Mesothelial cell of epicardium (in vitro differentiated cells): ENCODE measurements at regions not wholly inside any gene's neighbourhood (a gene's known extent, or its start where the extent isn't known, plus 50 kb on each side); places are given as distances from the start of the nearest gene placed in this dataset.

Experiments
- DNase-seq, 2 experiments: peaks; one replicate each; pipeline ENCODE4 v3.0.0; 2021; ENCODE audit warnings: low spot score in 2 of 2; ENCODE audit not compliant: unreplicated experiment in 2 of 2
- H3K27ac Mint-ChIP-seq: 2 replicates; pipeline ENCODE4 v1.8.0; 2021; ENCODE audit warnings: mixed read lengths
- H3K27me3 Mint-ChIP-seq: 2 replicates; pipeline ENCODE4 v1.8.0; 2021; ENCODE audit warnings: low read depth, mixed read lengths
- H3K36me3 Mint-ChIP-seq: 2 replicates; pipeline ENCODE4 v1.8.0; 2021; ENCODE audit warnings: mixed read lengths
- H3K4me1 Mint-ChIP-seq: 2 replicates; pipeline ENCODE4 v1.8.0; 2021; ENCODE audit warnings: mixed read lengths
- H3K4me3 Mint-ChIP-seq: 2 replicates; pipeline ENCODE4 v1.8.0; 2021; ENCODE audit warnings: mild to moderate bottlenecking, moderate library complexity, mixed read lengths
- H3K9me3 Mint-ChIP-seq: 2 replicates; pipeline ENCODE4 v1.8.0; 2021; ENCODE audit warnings: mixed read lengths
- CTCF ChIP-seq: fragments of 200-600 bp; sonication (generic); IDR thresholded peaks from one replicate; pipeline ENCODE4 v1.5.0; 2021; ENCODE audit warnings: antibody characterized with exemption; ENCODE audit not compliant: unreplicated experiment

DNA sequence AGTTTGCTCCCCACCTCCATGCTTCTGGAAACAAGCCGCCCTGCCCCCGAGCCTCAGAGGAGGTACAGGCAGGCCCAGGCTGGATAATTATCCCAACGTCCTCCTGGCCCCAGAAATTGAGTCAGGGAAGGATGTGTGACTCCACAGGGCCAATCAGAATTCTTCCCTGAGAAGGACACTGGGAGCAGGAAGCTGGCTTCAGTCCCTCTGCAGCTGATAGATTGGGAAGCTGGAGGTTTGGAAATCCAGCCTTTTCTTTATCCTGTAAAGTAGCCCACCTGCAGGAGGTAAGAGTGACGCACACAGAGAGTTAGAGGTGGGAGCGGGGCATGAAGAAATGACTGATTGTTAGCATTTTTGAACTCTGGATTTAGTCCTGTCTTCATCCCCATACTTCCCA, 97.5 kb upstream of the CD82 start:
- no peak for DNase-seq
- Mint-ChIP-seq H3K27me3 (peaks cover 35% of the 10 kb centered on the region), H3K4me1 (peaks cover 4% of the 10 kb centered on the region), H3K9me3 (peaks cover 11% of the 10 kb centered on the region), H3K27ac (no peak overlapping the region), H3K36me3 (peaks cover 3% of the 10 kb centered on the region), H3K4me3 (no peak overlapping the region)
- TF ChIP-seq CTCF, result no peak

GRCh38 chr11:44468345-44468988, 97.0 kb upstream of the CD82 start:
- no peak overlapping the region for H3K4me3 Mint-ChIP-seq
- H3K4me1 Mint-ChIP-seq, result peaks cover 4% of the 10 kb centered on the region
- peaks cover 39% of the 10 kb centered on the region for H3K27me3 Mint-ChIP-seq
- no peak overlapping the region for H3K27ac Mint-ChIP-seq
- peaks cover 11% of the 10 kb centered on the region for H3K9me3 Mint-ChIP-seq
- H3K36me3 Mint-ChIP-seq, result peaks cover 3% of the 10 kb centered on the region
- no peak for DNase-seq
- TF ChIP-seq CTCF, result no peak

GRCh38 chr11:44469412-44469811, 96.1 kb upstream of the CD82 start:
- H3K9me3 Mint-ChIP-seq, result peaks cover 10% of the 10 kb centered on the region
- H3K36me3 Mint-ChIP-seq, result peaks cover 3% of the 10 kb centered on the region
- H3K27ac Mint-ChIP-seq, result no peak overlapping the region
- DNase-seq, result no peak
- no peak for TF ChIP-seq CTCF
- peaks cover 4% of the 10 kb centered on the region for H3K4me1 Mint-ChIP-seq
- H3K4me3 Mint-ChIP-seq, result no peak overlapping the region
- peaks cover 43% of the 10 kb centered on the region for H3K27me3 Mint-ChIP-seq

DNA sequence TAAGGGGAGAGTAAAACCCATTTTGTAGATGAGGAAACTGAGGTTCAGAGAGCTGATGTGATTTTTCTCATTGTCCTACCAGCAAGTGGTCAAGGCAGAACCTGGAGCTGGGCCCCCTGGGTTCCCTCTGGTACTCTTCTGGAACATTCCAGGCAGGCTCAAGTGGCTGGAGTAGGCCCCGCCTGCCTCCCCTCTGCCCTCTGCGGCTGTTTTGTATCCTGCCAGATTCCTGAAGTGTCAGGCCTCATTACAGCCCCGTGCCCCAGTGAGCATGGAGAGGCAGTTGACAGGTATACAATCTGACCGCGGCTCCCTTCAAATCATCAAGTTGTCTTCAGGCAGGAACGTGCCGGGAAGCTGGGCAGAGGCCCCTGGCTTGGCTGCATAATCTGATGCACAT, 94.6 kb upstream of the CD82 start:
- H3K4me1 Mint-ChIP-seq, result peaks cover 4% of the 10 kb centered on the region
- H3K36me3 Mint-ChIP-seq, result no peaks in the 10 kb centered on the region
- H3K27me3 Mint-ChIP-seq, result peaks cover 56% of the 10 kb centered on the region
- H3K27ac Mint-ChIP-seq, result no peak overlapping the region
- H3K4me3 Mint-ChIP-seq, result no peak overlapping the region
- TF ChIP-seq CTCF, result no peak
- DNase-seq, result no peak
- no peaks in the 10 kb centered on the region for H3K9me3 Mint-ChIP-seq

GRCh38 chr11:44471603-44472002, 93.9 kb upstream of the CD82 start:
- peaks cover 4% of the 10 kb centered on the region for H3K4me1 Mint-ChIP-seq
- H3K36me3 Mint-ChIP-seq, result no peaks in the 10 kb centered on the region
- DNase-seq, result no peak
- TF ChIP-seq CTCF, result no peak
- no peaks in the 10 kb centered on the region for H3K9me3 Mint-ChIP-seq
- H3K27ac Mint-ChIP-seq, result no peak overlapping the region
- H3K4me3 Mint-ChIP-seq, result no peak overlapping the region
- peaks cover 59% of the 10 kb centered on the region for H3K27me3 Mint-ChIP-seq

DNA sequence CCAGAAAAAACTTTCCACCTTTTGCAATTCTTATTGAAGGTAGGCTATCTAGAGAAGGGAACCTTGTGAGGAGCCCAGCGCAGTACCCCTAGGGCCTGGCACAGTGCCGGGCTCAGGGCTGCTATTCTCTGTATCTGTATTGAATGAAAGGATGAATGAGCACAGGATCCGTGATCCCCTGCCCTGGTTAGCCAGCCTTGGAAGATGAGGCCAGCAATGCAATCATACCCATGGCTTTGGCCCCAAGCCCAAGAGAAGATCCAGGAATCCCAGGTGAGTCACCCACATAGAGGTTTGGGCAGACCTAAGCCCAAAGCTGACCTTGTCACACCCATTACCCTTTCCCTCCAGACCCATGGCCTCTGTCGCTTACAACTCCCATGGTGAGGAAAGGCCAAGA, 92.5 kb upstream of the CD82 start:
- no peak for TF ChIP-seq CTCF
- DNase-seq, result no peak
- Mint-ChIP-seq H3K4me3 (no peak overlapping the region), H3K9me3 (peaks cover 4% of the 10 kb centered on the region), H3K4me1 (no peaks in the 10 kb centered on the region), H3K27me3 (peaks cover 64% of the 10 kb centered on the region), H3K36me3 (no peaks in the 10 kb centered on the region), H3K27ac (no peak overlapping the region)
